Lower lobe of right lung (tissue), 2 donors: ENCODE measurements at regions not wholly inside any gene's neighbourhood (a gene's known extent, or its start where the extent isn't known, plus 50 kb on each side); places are given as distances from the start of the nearest gene placed in this dataset.

Experiments used
- ATAC-seq, 2 donors: fragments of 200-7000 bp; cut with Tn5 transposase; one replicate each; pipeline ENCODE4 v1.9.1; 2020 to 2022; ENCODE audit warnings: mild to moderate bottlenecking in 2 of 2, moderate library complexity in 2 of 2
- DNase-seq: peaks from one replicate; pipeline ENCODE4 v3.0.0-alpha.2; 2020
- H3K27ac ChIP-seq: fragments of 200-600 bp; one replicate; pipeline ENCODE4 v1.8.0; 2022
- H3K27me3 ChIP-seq: fragments of 200-600 bp; one replicate; pipeline ENCODE4 v1.8.0; 2022; ENCODE audit warnings: low read depth
- H3K36me3 ChIP-seq: fragments of 200-600 bp; one replicate; pipeline ENCODE4 v1.8.0; 2022; ENCODE audit warnings: mild to moderate bottlenecking
- H3K4me1 ChIP-seq: fragments of 200-600 bp; one replicate; pipeline ENCODE4 v1.8.0; 2022
- H3K4me3 ChIP-seq: fragments of 200-600 bp; one replicate; pipeline ENCODE4 v1.8.0; 2022; ENCODE audit warnings: mild to moderate bottlenecking
- H3K9me3 ChIP-seq: fragments of 200-600 bp; one replicate; pipeline ENCODE4 v1.8.0; 2022
- CTCF ChIP-seq: fragments of 200-600 bp; IDR thresholded peaks from one replicate; pipeline ENCODE4 v1.8.0; 2022; ENCODE audit warnings: antibody characterized with exemption, mild to moderate bottlenecking
- intact Hi-C: fragments of 100-400 bp; cut with DNase I; formaldehyde crosslinking; loops from one replicate; pipeline ENCODE4 v1.11.0; 2022
- donor health status: DM: no; HTN: yes; CAD: no; lungs with severe emphysema.

- intact Hi-C loops, result no loop called here
- Histone ChIP-seq H3K9me3 (no peaks in the 10 kb centered on the region), H3K4me3 (no peak overlapping the region), H3K36me3 (no peaks in the 10 kb centered on the region), H3K4me1 (no peaks in the 10 kb centered on the region), H3K27ac (no peak overlapping the region), H3K27me3 (no peaks in the 10 kb centered on the region)
- TF ChIP-seq CTCF, result no peak
- DNase-seq (no peak), ATAC-seq (no peak)
Observed at GRCh38 chr2:164055623-164056022, 319.8 kb upstream of the FIGN start.

GRCh38 chr2:164054651-164055050 lies 318.8 kb upstream of the FIGN start:
- intact Hi-C loops, result no loop called here
- Histone ChIP-seq H3K27ac (no peak overlapping the region), H3K4me1 (no peaks in the 10 kb centered on the region), H3K27me3 (no peaks in the 10 kb centered on the region), H3K36me3 (no peaks in the 10 kb centered on the region), H3K9me3 (no peaks in the 10 kb centered on the region), H3K4me3 (no peak overlapping the region)
- ATAC-seq, result no peak
- TF ChIP-seq CTCF, result no peak
- no peak for DNase-seq

- H3K27ac ChIP-seq, result no peak overlapping the region
- H3K4me1 ChIP-seq, result no peaks in the 10 kb centered on the region
- H3K27me3 ChIP-seq, result no peaks in the 10 kb centered on the region
- DNase-seq (no peak), ATAC-seq (no peak)
- H3K9me3 ChIP-seq, result no peaks in the 10 kb centered on the region
- intact Hi-C loops, result no loop called here
- no peak for TF ChIP-seq CTCF
- no peaks in the 10 kb centered on the region for H3K36me3 ChIP-seq
- no peak overlapping the region for H3K4me3 ChIP-seq
Observed at GRCh38 chr2:164053021-164053420, 317.2 kb upstream of the FIGN start.

GRCh38 chr2:164052006-164052405 lies 316.2 kb upstream of the FIGN start:
- Histone ChIP-seq H3K27ac (no peak overlapping the region), H3K36me3 (no peaks in the 10 kb centered on the region), H3K4me1 (no peaks in the 10 kb centered on the region), H3K9me3 (no peaks in the 10 kb centered on the region), H3K27me3 (no peaks in the 10 kb centered on the region), H3K4me3 (no peak overlapping the region)
- no peak for TF ChIP-seq CTCF
- DNase-seq (no peak), ATAC-seq (no peak)
- intact Hi-C loops, result no loop called here

GRCh38 chr2:164048729-164049128 lies 312.9 kb upstream of the FIGN start:
- Histone ChIP-seq H3K27me3 (no peaks in the 10 kb centered on the region), H3K4me3 (no peak overlapping the region), H3K27ac (no peak overlapping the region), H3K36me3 (no peaks in the 10 kb centered on the region), H3K9me3 (no peaks in the 10 kb centered on the region), H3K4me1 (no peaks in the 10 kb centered on the region)
- intact Hi-C loops, result no loop called here
- no peak for TF ChIP-seq CTCF
- DNase-seq (no peak), ATAC-seq (no peak)

GRCh38 chr2:164046040-164046439 lies 310.2 kb upstream of the FIGN start:
- DNase-seq, result no peak
- ATAC-seq, result no peak
- Histone ChIP-seq H3K9me3 (no peaks in the 10 kb centered on the region), H3K27ac (no peak overlapping the region), H3K4me1 (no peaks in the 10 kb centered on the region), H3K4me3 (no peak overlapping the region), H3K36me3 (no peaks in the 10 kb centered on the region), H3K27me3 (no peaks in the 10 kb centered on the region)
- no peak for TF ChIP-seq CTCF
- intact Hi-C loops, result no loop called here
